Ovary (tissue), 7 donors: ENCODE measurements at regions not wholly inside any gene's neighbourhood (a gene's known extent, or its start where the extent isn't known, plus 50 kb on each side); places are given as distances from the start of the nearest gene placed in this dataset.

Source experiments
- DNase-seq, 5 donors: peaks; one replicate each; pipeline ENCODE4 v3.0.0-alpha.2; 2019 to 2020
- H3K27ac ChIP-seq, 2 donors: fragments of 200-600 bp; one replicate each; pipeline versions ENCODE4 v1.5.1 to v1.8.0; 2019 to 2022
- H3K27me3 ChIP-seq: fragments of 200-600 bp; one replicate; pipeline ENCODE4 v1.8.0; 2022
- H3K36me3 ChIP-seq: fragments of 200-600 bp; sonication (generic); one replicate; pipeline ENCODE4 v1.5.1; 2019
- H3K4me1 ChIP-seq: one replicate; pipeline ENCODE4 v1.8.1; 2013; ENCODE audit warnings: mild to moderate bottlenecking, moderate library complexity; ENCODE audit not compliant: insufficient read depth
- H3K4me3 ChIP-seq: fragments of 200-600 bp; sonication (generic); one replicate; pipeline ENCODE4 v1.5.1; 2017
- H3K9me3 ChIP-seq, 2 donors: fragments of 200-600 bp in 1 of 2; sonication (generic) in 1 of 2; one replicate each; pipeline versions ENCODE4 v1.5.1 to v1.8.1; 2013 to 2019; ENCODE audit warnings: mild to moderate bottlenecking in 1 of 2, moderate library complexity in 1 of 2
- EP300 ChIP-seq: sonication (generic); formaldehyde crosslinking; IDR thresholded peaks from one replicate; pipeline ENCODE4 v1.6.1; 2017; ENCODE audit warnings: antibody characterized with exemption
- POLR2A ChIP-seq: fragments of 450-650 bp; IDR thresholded peaks from one replicate; pipeline ENCODE4 v1.6.1; 2017; ENCODE audit warnings: antibody characterized with exemption, mild to moderate bottlenecking, moderate library complexity
- WGBS, 3 donors: extraction: QIAGEN DNeasy Blood & Tissue Kit in 1 of 3; methylation state at CpG; one replicate each; pipeline versions ENCODE4 v1.1.5 to v1.1.7; 2013 to 2017; 5-methylcytosine and 5-hydroxymethylcytosine counted together
- intact Hi-C, 4 donors: fragments of 100-400 bp; cut with DNase I; formaldehyde crosslinking; loops; one replicate each; pipeline versions ENCODE4 v1.11.0 to v1.15.1; 2022 to 2023
- TF ChIP-seq, protein P1 (sequence below), 3 donors: fragments of 450-650 bp in 2 of 3; fragments of 200-600 bp in 1 of 3; IDR thresholded peaks; one replicate each; pipeline versions ENCODE4 v1.5.1 to v1.8.0; 2016 to 2022; ENCODE audit warnings: antibody characterized with exemption in 3 of 3, mild to moderate bottlenecking in 1 of 3
- donor health status: DM: no; HTN: no; CAD: no; lungs with moderate emphysema.
- donor health status: DM: no; HTN: no; CAD: no.
- donor health status: Bipolar disorder and iron deficiency.
- donor health status: DM: no; HTN: no; CAD: no.
- donor health status: DM: yes; HTN: yes; CAD: no.

DNA sequence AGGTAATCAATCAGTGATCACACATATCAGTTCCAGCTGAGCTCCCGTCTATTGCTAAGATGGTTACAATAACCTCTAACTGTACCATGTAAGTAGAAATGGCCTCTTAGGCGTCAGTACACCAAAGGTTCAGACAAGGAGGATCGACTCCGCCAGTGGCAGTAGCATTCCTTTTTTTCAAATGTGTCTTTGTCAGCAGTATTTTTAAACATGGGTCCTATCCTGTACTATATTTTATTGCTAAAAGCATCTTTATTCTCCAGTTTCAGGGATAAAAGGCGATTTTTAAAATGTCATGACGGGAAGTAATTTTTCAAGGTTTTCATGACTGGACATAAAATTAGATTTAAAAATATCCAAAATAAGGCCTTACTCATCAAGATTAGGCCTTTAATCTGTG is 64.8 kb upstream of the TBCA start:
- Histone ChIP-seq H3K4me3 (no peak overlapping the region), H3K27ac (no peak overlapping the region), H3K4me1 (no peaks in the 10 kb centered on the region), H3K9me3 (no peaks in the 10 kb centered on the region), H3K36me3 (no peaks in the 10 kb centered on the region), H3K27me3 (no peaks in the 10 kb centered on the region)
- TF ChIP-seq POLR2A (no peak), EP300 (no peak)
- TF ChIP-seq, protein P1, sequence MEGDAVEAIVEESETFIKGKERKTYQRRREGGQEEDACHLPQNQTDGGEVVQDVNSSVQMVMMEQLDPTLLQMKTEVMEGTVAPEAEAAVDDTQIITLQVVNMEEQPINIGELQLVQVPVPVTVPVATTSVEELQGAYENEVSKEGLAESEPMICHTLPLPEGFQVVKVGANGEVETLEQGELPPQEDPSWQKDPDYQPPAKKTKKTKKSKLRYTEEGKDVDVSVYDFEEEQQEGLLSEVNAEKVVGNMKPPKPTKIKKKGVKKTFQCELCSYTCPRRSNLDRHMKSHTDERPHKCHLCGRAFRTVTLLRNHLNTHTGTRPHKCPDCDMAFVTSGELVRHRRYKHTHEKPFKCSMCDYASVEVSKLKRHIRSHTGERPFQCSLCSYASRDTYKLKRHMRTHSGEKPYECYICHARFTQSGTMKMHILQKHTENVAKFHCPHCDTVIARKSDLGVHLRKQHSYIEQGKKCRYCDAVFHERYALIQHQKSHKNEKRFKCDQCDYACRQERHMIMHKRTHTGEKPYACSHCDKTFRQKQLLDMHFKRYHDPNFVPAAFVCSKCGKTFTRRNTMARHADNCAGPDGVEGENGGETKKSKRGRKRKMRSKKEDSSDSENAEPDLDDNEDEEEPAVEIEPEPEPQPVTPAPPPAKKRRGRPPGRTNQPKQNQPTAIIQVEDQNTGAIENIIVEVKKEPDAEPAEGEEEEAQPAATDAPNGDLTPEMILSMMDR (IDR thresholded peaks at IDR 0.05): no peak
- no peak for DNase-seq
- intact Hi-C loops: no loop called here
- 91 to 93% (median 92%) methylated on average over 6 of the region's 6 CpGs for WGBS, 3 donors

DNA sequence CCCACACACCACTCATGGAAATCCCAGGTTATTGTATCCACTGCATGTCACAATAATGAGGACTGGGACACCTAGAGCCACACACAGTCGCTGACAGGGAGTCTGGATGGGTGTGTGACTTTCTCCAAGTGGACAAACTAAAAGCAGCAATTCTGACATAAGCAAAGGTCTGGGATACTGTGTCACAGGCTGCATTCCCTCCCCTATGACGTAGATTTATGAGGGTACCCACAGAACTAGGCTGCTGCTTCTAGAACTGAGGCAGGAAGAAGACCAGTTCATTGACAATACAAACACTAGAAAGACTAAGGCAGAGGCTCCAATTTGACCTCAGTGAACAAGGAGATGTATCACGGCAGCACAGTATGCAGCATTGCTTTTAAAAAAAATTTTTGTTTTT is 63.6 kb upstream of the TBCA start:
- DNase-seq: no peak

DNA sequence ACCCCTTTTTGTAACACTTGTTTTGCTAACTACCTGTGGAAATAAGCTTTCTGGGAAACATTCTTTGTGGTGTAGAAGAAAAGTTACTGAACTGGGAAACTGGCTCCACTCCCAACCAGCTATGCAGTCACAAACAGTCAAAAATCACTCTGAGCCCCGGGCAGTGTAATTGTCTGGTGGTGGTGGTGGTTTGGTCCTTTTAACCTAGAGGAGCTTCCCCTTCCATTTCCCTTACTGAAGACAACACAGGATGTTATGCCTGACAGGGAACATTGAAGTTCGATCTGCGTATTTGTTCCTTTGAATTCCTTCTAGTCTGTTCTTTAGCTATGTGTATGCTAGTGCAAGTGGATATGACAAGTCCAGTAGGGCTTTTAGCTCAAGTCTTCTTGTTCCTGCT is 56.8 kb upstream of the TBCA start:
- Histone ChIP-seq H3K4me1 (no peaks in the 10 kb centered on the region), H3K27me3 (no peaks in the 10 kb centered on the region), H3K27ac (no peak overlapping the region), H3K4me3 (no peak overlapping the region), H3K9me3 (no peaks in the 10 kb centered on the region), H3K36me3 (no peaks in the 10 kb centered on the region)
- 64 to 79% (median 74%) methylated on average over 3 of the region's 3 CpGs for WGBS, 3 donors
- TF ChIP-seq POLR2A (no peak), EP300 (no peak)
- TF ChIP-seq, protein P1 (IDR thresholded peaks at IDR 0.05): no peak
- no peak for DNase-seq
- intact Hi-C loops: no loop called here

More for the DNA sequence above, 63.6 kb upstream of the TBCA start:
- H3K27me3 ChIP-seq: no peaks in the 10 kb centered on the region
- no peak for TF ChIP-seq POLR2A
- no peak for TF ChIP-seq EP300
- TF ChIP-seq, protein P1 (IDR thresholded peaks at IDR 0.05): no peak
- H3K36me3 ChIP-seq: no peaks in the 10 kb centered on the region
- no peak overlapping the region for H3K27ac ChIP-seq
- no peaks in the 10 kb centered on the region for H3K4me1 ChIP-seq
- WGBS, 3 donors: 84 to 88% (median 86%) methylated on average over 3 of the region's 3 CpGs
- no peaks in the 10 kb centered on the region for H3K9me3 ChIP-seq
- H3K4me3 ChIP-seq: no peak overlapping the region
- intact Hi-C loops: no loop called here

DNA sequence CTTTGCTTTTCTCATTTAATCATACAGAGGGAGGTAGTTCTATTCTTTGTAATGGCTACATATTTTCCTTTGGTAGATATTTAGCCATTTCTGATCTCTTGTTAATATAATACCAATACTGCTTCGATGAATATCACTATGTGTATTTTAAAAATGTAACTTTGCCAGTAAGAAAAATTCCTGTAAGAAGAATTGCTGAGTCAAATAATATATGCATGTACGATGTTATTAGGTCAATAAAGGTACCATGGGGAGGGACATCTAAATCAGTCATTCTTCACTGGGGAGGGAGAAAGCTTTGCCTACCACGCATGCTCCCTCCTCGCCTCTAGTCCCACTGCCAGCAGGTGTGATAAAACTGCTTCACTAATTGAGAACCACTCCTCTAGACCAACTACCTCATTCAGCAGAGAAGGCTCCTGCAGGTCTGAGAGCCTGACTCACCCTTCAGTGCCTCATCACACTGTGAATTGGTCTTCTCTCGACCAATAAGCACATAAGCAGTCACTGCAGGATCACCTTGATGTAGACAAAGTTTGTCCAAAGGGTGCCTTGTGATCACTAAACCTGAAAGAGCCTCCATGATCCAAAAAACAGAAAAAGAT is 56.1 kb upstream of the TBCA start:
- TF ChIP-seq POLR2A (no peak), EP300 (no peak)
- TF ChIP-seq, protein P1 (IDR thresholded peaks at IDR 0.05): no peak
- Histone ChIP-seq H3K4me1 (no peaks in the 10 kb centered on the region), H3K9me3 (no peaks in the 10 kb centered on the region), H3K27ac (no peak overlapping the region), H3K27me3 (no peaks in the 10 kb centered on the region), H3K4me3 (no peak overlapping the region), H3K36me3 (no peaks in the 10 kb centered on the region)
- WGBS, 3 donors: 75 to 82% (median 79%) methylated on average over 5 of the region's 5 CpGs
- intact Hi-C loops: no loop called here
- no peak for DNase-seq
